ENCODE measurements at regions not wholly inside any gene's neighbourhood (a gene's known extent, or its start where the extent isn't known, plus 50 kb on each side); places are given as distances from the start of the nearest gene placed in this dataset.
"Not testable (repeated sequence)": the region's sequence is repeated elsewhere in the genome, so short reads cannot be mapped to it uniquely, and the experiment has no call there.

DNA sequence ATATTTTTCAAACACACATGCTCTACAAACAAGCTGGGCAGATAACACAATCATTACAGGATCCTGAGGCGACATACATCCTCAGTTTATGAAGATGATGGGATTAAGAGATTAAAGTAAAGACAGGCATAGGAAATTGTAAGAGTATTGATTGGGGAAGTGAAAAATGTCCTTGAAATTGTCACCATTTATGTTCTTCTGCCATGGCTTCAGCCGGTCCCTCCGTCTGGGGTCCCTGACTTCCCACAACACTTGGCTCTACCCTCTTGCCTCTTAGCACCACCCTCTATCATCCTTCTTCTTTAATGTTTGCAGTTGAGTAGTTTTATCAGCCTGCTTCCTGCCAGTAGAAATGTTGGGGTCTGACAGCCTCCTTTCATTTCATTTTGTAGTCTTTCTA is 244.4 kb downstream of the DAD1 start:
- H2AFZ ChIP-seq (ENCODE audit: control insufficient read depth, low read depth, low read length): no peak overlapping the region
- H3K27me3 ChIP-seq (replicated peaks in 1 of 2; ENCODE audit: control insufficient read depth in 2 of 2, insufficient read depth in 2 of 2, low read length in 1 of 2): no peaks in the 10 kb centered on the region
- TF ChIP-seq TCF3 (IDR thresholded peaks at IDR 0.05; ENCODE audit: borderline replicate concordance, insufficient read depth, low read depth, low read length): no peak
- no peak for TF ChIP-seq ATF2 (IDR thresholded peaks at IDR 0.05; ENCODE audit: low read length)
- no peak for TF ChIP-seq HDAC2 (IDR thresholded peaks at IDR 0.05)
- no peak for TF ChIP-seq RELA (IDR thresholded peaks at IDR 0.05; ENCODE audit: borderline replicate concordance, partially characterized antibody)
- TF ChIP-seq RFX5 (IDR thresholded peaks at IDR 0.05; ENCODE audit: low read depth, low read length): no peak
- no peak for TF ChIP-seq ATF3 (IDR thresholded peaks at IDR 0.05; ENCODE audit: borderline replicate concordance, extremely low read depth, low read depth, low read length)
- TF ChIP-seq RAD51 (IDR thresholded peaks at IDR 0.05): no peak
- TF ChIP-seq KLF5 (IDR thresholded peaks at IDR 0.05; ENCODE audit: partially characterized antibody): no peak
- BruUV-seq (replicated peaks): no TSS peak
- whole genome bisulfite sequencing (ENCODE audit: insufficient coverage, insufficient replicate concordance, low lambda C conversion rate, missing lambda C conversion rate): 53% methylated on average over 3 of the region's 3 CpGs
- no peak overlapping the region for H3K4me3 ChIP-seq
- DNase-seq (ENCODE audit: low read depth, low spot score) (no peak), FAIRE-seq (no peak), ATAC-seq (no peak)
- intact Hi-C loops (cut with micrococcal nuclease; ENCODE audit: unreplicated experiment) (no loop called here), in situ Hi-C loops (cut with MboI) (no loop called here)
- H3K9me3 ChIP-seq (replicated peaks; ENCODE audit: control insufficient read depth, insufficient read depth, low read length): peaks cover 2% of the 10 kb centered on the region; the same call in 1 of the 3 replicates
- no peak overlapping the region for H3K4me2 ChIP-seq (ENCODE audit: control insufficient read depth, insufficient read depth)
- H3K27ac ChIP-seq (ENCODE audit: control insufficient read depth, insufficient read depth): no peak overlapping the region
- no peaks in the 10 kb centered on the region for H3K4me1 ChIP-seq (ENCODE audit: control insufficient read depth, insufficient read depth, low read length)
- ChIA-PET SMC1A (ENCODE audit: uncharacterized antibody, unreplicated experiment) (no interaction called here), POLR2A (no interaction called here), RAD21 (ENCODE audit: unreplicated experiment) (no interaction called here), CTCF (no interaction called here)
- H3K79me2 ChIP-seq (ENCODE audit: control insufficient read depth, insufficient read depth, low read length): no peaks in the 10 kb centered on the region
- no peaks in the 10 kb centered on the region for H3K36me3 ChIP-seq (ENCODE audit: control insufficient read depth in 2 of 2, insufficient read depth in 2 of 2, low read length in 1 of 2)
- H3K9ac ChIP-seq (ENCODE audit: control insufficient read depth, insufficient read depth, low read length): no peak overlapping the region
- H4K20me1 ChIP-seq (ENCODE audit: control insufficient read depth, insufficient read depth): no peaks in the 10 kb centered on the region

DNA sequence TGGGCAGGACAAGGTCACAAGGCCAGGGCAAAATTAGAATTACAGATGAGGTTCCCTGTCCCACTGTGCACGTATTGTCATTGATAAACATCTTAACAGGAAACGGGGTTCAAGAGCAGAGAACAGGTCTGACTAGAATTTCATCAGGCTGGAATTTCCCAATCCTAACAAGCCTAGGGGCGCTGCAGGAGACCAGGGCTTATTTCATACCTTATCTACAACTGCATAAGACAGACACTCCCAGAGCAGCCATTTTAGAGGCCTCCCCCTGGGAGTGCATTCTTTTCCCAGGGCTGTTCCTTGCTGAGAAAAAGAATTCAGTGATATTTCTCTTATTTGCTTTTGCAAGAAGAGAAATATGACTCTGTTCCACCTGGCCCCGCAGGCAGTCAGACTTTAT is 244.8 kb downstream of the DAD1 start:
- CTCF ChIA-PET: interaction anchor here (1.2 kb wide), 1 partner anchor 31 kb away, joined by 6 read pairs; no protein-coding TSS in a partner anchor
- POLR2A ChIA-PET; H3K36me3 ChIP-seq (ENCODE audit: control insufficient read depth in 2 of 2, insufficient read depth in 2 of 2, low read length in 1 of 2); H3K79me2 ChIP-seq (ENCODE audit: control insufficient read depth, insufficient read depth, low read length); RAD21 ChIA-PET (ENCODE audit: unreplicated experiment); in situ Hi-C loops (cut with MboI); H3K4me3 ChIP-seq; ATAC-seq; H3K27ac ChIP-seq (ENCODE audit: control insufficient read depth, insufficient read depth); H2AFZ ChIP-seq (ENCODE audit: control insufficient read depth, low read depth, low read length); intact Hi-C loops (cut with micrococcal nuclease; ENCODE audit: unreplicated experiment); FAIRE-seq; H3K4me2 ChIP-seq (ENCODE audit: control insufficient read depth, insufficient read depth); H3K4me1 ChIP-seq (ENCODE audit: control insufficient read depth, insufficient read depth, low read length); SMC1A ChIA-PET (ENCODE audit: uncharacterized antibody, unreplicated experiment); BruUV-seq (replicated peaks); DNase-seq (ENCODE audit: low read depth, low spot score); H3K9ac ChIP-seq (ENCODE audit: control insufficient read depth, insufficient read depth, low read length); H4K20me1 ChIP-seq (ENCODE audit: control insufficient read depth, insufficient read depth); H3K9me3 ChIP-seq (replicated peaks; ENCODE audit: control insufficient read depth, insufficient read depth, low read length); H3K27me3 ChIP-seq (replicated peaks in 1 of 2; ENCODE audit: control insufficient read depth in 2 of 2, insufficient read depth in 2 of 2, low read length in 1 of 2): not testable (repeated sequence)
- WGBS (ENCODE audit: insufficient coverage, insufficient replicate concordance, low lambda C conversion rate, missing lambda C conversion rate): 34% methylated on average over 4 of the region's 4 CpGs
